ENCODE measurements at regions not wholly inside any gene's neighbourhood (a gene's known extent, or its start where the extent isn't known, plus 50 kb on each side); places are given as distances from the start of the nearest gene placed in this dataset.

- no peak overlapping the region for H3K4me2 ChIP-seq (ENCODE audit: low read depth, low read length, poor library complexity, severe bottlenecking)
- H3K4me1 ChIP-seq (ENCODE audit: insufficient read depth, low read length, poor library complexity, severe bottlenecking), result peaks cover 22% of the 10 kb centered on the region
- no peaks in the 10 kb centered on the region for H3F3A ChIP-seq (ENCODE audit: low read depth)
- peak overlapping the region; percentile 48 for H2AFZ ChIP-seq (ENCODE audit: low read length)
- TF ChIP-seq, protein P1, sequence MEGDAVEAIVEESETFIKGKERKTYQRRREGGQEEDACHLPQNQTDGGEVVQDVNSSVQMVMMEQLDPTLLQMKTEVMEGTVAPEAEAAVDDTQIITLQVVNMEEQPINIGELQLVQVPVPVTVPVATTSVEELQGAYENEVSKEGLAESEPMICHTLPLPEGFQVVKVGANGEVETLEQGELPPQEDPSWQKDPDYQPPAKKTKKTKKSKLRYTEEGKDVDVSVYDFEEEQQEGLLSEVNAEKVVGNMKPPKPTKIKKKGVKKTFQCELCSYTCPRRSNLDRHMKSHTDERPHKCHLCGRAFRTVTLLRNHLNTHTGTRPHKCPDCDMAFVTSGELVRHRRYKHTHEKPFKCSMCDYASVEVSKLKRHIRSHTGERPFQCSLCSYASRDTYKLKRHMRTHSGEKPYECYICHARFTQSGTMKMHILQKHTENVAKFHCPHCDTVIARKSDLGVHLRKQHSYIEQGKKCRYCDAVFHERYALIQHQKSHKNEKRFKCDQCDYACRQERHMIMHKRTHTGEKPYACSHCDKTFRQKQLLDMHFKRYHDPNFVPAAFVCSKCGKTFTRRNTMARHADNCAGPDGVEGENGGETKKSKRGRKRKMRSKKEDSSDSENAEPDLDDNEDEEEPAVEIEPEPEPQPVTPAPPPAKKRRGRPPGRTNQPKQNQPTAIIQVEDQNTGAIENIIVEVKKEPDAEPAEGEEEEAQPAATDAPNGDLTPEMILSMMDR (conservative IDR thresholded peaks at IDR 0.05; ENCODE audit: low read length), result no peak
- no peak for TF ChIP-seq EZH2phosphoT487 (IDR thresholded peaks at IDR 0.05; ENCODE audit: borderline replicate concordance)
- H3K4me3 ChIP-seq (ENCODE audit: low read length, poor library complexity, severe bottlenecking), result no peak overlapping the region
- H3K9ac ChIP-seq (ENCODE audit: low read depth, low read length, poor library complexity, severe bottlenecking), result no peak overlapping the region
- H4K20me1 ChIP-seq (ENCODE audit: insufficient read depth, low read length, poor library complexity, severe bottlenecking), result no peaks in the 10 kb centered on the region
- H3K36me3 ChIP-seq (ENCODE audit: insufficient read depth, low read length), result no peaks in the 10 kb centered on the region
- no peaks in the 10 kb centered on the region for H3K9me3 ChIP-seq (ENCODE audit: insufficient read depth, low read depth, low read length)
- no peaks in the 10 kb centered on the region for H3K27me3 ChIP-seq (ENCODE audit: insufficient read depth, low read length, poor library complexity, severe bottlenecking)
- H3K9me2 ChIP-seq (replicated peaks; ENCODE audit: low read depth, low read length), result no peaks in the 10 kb centered on the region
- no peaks in the 10 kb centered on the region for H3K79me2 ChIP-seq (ENCODE audit: insufficient read depth, low read length)
These were observed 55.7 kb downstream of the CXCR4 start for GRCh38 chr2:136062066-136062837.

GRCh38 chr2:136060416-136060815 lies 57.5 kb downstream of the CXCR4 start:
- Histone ChIP-seq H3K27me3 (ENCODE audit: insufficient read depth, low read length, poor library complexity, severe bottlenecking) (no peaks in the 10 kb centered on the region), H3K4me3 (ENCODE audit: low read length, poor library complexity, severe bottlenecking) (no peak overlapping the region), H3K4me1 (ENCODE audit: insufficient read depth, low read length, poor library complexity, severe bottlenecking) (peaks cover 21% of the 10 kb centered on the region), H4K20me1 (ENCODE audit: insufficient read depth, low read length, poor library complexity, severe bottlenecking) (no peaks in the 10 kb centered on the region), H3K79me2 (ENCODE audit: insufficient read depth, low read length) (no peaks in the 10 kb centered on the region), H3K9me2 (replicated peaks; ENCODE audit: low read depth, low read length) (no peaks in the 10 kb centered on the region), H3K4me2 (ENCODE audit: low read depth, low read length, poor library complexity, severe bottlenecking) (no peak overlapping the region), H3K36me3 (ENCODE audit: insufficient read depth, low read length) (no peaks in the 10 kb centered on the region), H3F3A (ENCODE audit: low read depth) (no peaks in the 10 kb centered on the region), H2AFZ (ENCODE audit: low read length) (no peak overlapping the region), H3K9ac (ENCODE audit: low read depth, low read length, poor library complexity, severe bottlenecking) (no peak overlapping the region), H3K9me3 (ENCODE audit: insufficient read depth, low read depth, low read length) (no peaks in the 10 kb centered on the region)
- TF ChIP-seq EZH2phosphoT487 (IDR thresholded peaks at IDR 0.05; ENCODE audit: borderline replicate concordance), result no peak
- TF ChIP-seq, protein P1 (conservative IDR thresholded peaks at IDR 0.05; ENCODE audit: low read length), result no peak

- H3K4me1 ChIP-seq (ENCODE audit: insufficient read depth, low read length, poor library complexity, severe bottlenecking), result peaks cover 21% of the 10 kb centered on the region
- H3K79me2 ChIP-seq (ENCODE audit: insufficient read depth, low read length), result no peaks in the 10 kb centered on the region
- no peaks in the 10 kb centered on the region for H3K36me3 ChIP-seq (ENCODE audit: insufficient read depth, low read length)
- H2AFZ ChIP-seq (ENCODE audit: low read length), result no peak overlapping the region; the same call in 1 of the 2 replicates
- H3K4me3 ChIP-seq (ENCODE audit: low read length, poor library complexity, severe bottlenecking), result no peak overlapping the region
- H3F3A ChIP-seq (ENCODE audit: low read depth), result no peaks in the 10 kb centered on the region
- TF ChIP-seq, protein P1 (conservative IDR thresholded peaks at IDR 0.05; ENCODE audit: low read length), result no peak
- TF ChIP-seq EZH2phosphoT487 (IDR thresholded peaks at IDR 0.05; ENCODE audit: borderline replicate concordance), result no peak
- no peaks in the 10 kb centered on the region for H3K9me3 ChIP-seq (ENCODE audit: insufficient read depth, low read depth, low read length)
- no peak overlapping the region for H3K4me2 ChIP-seq (ENCODE audit: low read depth, low read length, poor library complexity, severe bottlenecking)
- H4K20me1 ChIP-seq (ENCODE audit: insufficient read depth, low read length, poor library complexity, severe bottlenecking), result no peaks in the 10 kb centered on the region
- H3K9me2 ChIP-seq (replicated peaks; ENCODE audit: low read depth, low read length), result no peaks in the 10 kb centered on the region
- no peak overlapping the region for H3K9ac ChIP-seq (ENCODE audit: low read depth, low read length, poor library complexity, severe bottlenecking)
- H3K27me3 ChIP-seq (ENCODE audit: insufficient read depth, low read length, poor library complexity, severe bottlenecking), result no peaks in the 10 kb centered on the region
These were observed 58.9 kb downstream of the CXCR4 start for GRCh38 chr2:136059036-136059472.
